Adrenal gland (tissue), 5 donors: ENCODE measurements at regions not wholly inside any gene's neighbourhood (a gene's known extent, or its start where the extent isn't known, plus 50 kb on each side); places are given as distances from the start of the nearest gene placed in this dataset.

Experiments used
- CTCF ChIP-seq, 6 experiments: fragments of 450-650 bp in 4 of 6; fragments of 200-600 bp in 2 of 6; sonication (generic) in 1 of 6; IDR thresholded peaks; 1 replicate in 5 of 6; 2 replicates in 1 of 6; pipeline versions ENCODE4 v1.5.1 to v1.8.0; 2016 to 2021; ENCODE audit warnings: antibody characterized with exemption in 6 of 6, mild to moderate bottlenecking in 2 of 6, moderate library complexity in 1 of 6
- POLR2A ChIP-seq, 2 donors: fragments of 450-650 bp; IDR thresholded peaks; one replicate each; pipeline ENCODE4 v1.6.1; 2017; ENCODE audit warnings: antibody characterized with exemption in 2 of 2, mild to moderate bottlenecking in 2 of 2, moderate library complexity in 1 of 2
- donor health status: DM: no; HTN: no; CAD: no.

GRCh38 chr20:41818991-41819390, 200.8 kb upstream of the CHD6 start:
- TF ChIP-seq POLR2A (IDR thresholded peaks at IDR 0.05) = no peak
- no peak for TF ChIP-seq CTCF (IDR thresholded peaks at IDR 0.05)
